GM12892 (cell line): ENCODE measurements at regions not wholly inside any gene's neighbourhood (a gene's known extent, or its start where the extent isn't known, plus 50 kb on each side); places are given as distances from the start of the nearest gene placed in this dataset.

ENCODE experiments used
- POLR2A ChIP-seq: IDR thresholded peaks from 2 replicates; pipeline ENCODE4 v1.6.1; 2011; ENCODE audit warnings: low read depth, low read length, control low read depth
- POLR2AphosphoS5 ChIP-seq: IDR thresholded peaks from 2 replicates; pipeline ENCODE4 v1.6.1; 2011; ENCODE audit warnings: low read depth, low read length, control low read depth

DNA sequence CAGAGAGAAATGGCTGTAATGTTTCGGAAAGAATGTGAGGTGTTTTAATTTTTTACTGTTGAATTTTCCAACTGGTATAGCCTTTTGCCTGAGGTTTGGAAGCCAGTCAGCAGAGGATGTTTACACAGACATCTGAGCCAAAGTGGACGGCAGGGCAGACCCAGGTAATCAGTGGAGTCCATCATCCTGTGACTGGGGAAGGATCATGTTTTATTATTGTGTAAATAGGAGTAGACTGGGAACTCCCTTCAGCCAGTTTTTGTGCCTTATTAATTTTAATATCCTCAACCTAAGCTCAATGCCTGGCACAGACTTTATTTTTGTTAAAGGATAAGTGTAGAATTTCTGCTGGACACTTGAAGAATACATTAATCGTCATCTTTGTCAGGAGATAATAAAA, 142.0 kb upstream of the GAREM1 start:
- TF ChIP-seq POLR2A (no peak), POLR2AphosphoS5 (no peak)
